ENCODE measurements at regions not wholly inside any gene's neighbourhood (a gene's known extent, or its start where the extent isn't known, plus 50 kb on each side); places are given as distances from the start of the nearest gene placed in this dataset.
"Not testable (repeated sequence)": the region's sequence is repeated elsewhere in the genome, so short reads cannot be mapped to it uniquely, and the experiment has no call there.

DNA sequence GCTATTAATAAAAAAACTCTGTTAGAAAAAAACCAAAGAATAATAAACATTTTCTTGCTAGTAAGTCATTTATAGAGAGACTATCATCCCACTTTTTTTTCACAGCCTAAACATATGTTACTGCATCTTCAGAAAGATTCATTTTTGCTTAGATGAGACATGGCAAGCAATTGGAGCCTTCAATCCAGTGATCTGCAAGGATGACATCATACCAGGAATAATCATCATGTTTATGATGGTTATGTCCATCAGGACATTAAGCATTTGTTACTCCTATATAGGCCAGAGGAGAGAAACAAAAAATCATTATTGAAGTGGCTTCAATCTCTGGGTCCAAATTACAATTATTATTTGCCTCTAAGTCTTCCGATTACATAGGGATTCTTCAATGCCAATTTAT lies 626.3 kb upstream of the CCNG1 start:
- DNase-seq, result no peak

- no peak for DNase-seq
Observed at GRCh38 chr5:162816816-162817215, 620.6 kb upstream of the CCNG1 start.

GRCh38 chr5:162817364-162817763 lies 620.0 kb upstream of the CCNG1 start:
- no peak for DNase-seq

DNA sequence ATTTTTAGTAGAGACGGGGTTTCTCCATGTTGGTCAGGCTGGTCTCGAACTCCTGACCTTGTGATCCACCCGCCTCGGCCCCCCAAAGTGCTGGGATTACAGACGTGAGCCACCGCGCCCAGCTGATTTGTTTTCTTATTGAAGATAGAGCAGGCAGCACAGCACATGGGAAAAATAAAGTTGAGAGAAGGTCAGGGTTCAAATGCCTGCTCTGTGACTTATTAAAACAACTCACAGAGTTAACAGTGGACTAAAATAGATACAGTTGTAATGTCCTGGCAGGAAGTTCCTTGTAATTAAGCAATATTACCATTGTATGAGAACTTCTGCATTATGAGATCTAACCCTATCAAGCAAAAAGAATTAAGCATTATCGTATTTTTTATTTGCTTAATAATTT lies 615.7 kb upstream of the CCNG1 start:
- not testable (repeated sequence) for DNase-seq

DNA sequence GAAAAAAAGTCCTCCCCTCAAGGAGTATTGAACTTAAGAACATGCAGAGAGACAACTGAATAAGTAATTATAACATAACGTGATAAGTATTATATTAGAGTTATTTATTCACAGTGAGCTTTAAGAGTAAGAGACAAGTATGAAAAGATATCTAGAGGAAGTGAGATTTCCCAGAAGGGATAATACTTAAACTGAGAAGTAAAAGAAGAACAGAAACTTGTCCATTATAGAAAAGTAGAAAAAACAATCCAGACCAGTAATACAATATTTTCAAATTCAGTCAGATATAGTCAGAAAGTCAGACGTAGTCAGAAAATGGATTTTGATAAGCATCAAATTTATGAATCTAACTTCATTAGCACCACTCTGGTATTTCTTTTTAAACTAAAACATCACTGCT lies 613.0 kb upstream of the CCNG1 start:
- no peak for DNase-seq

GRCh38 chr5:162837155-162837554 lies 600.2 kb upstream of the CCNG1 start:
- no peak for DNase-seq

DNA sequence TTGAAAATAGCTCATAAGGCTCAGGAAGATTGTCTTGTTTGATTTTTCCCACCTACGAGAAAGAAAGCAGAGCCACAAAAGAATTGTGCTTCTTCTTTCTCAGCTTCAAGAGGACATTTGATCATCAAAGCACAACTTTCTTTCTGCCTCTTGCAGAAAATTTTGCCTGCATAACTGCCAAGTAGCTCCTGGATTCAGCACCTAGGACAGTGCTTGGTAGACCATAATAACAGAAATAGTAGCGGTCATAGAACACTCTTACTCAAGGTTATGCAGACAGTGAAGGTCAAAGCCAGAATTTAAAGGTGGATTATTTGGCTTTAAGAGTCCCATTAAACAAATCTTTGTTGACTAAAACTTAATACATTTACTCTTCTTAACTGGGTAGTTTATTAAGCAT lies 594.7 kb upstream of the CCNG1 start:
- DNase-seq, result no peak

GRCh38 chr5:162852134-162852533 lies 585.3 kb upstream of the CCNG1 start:
- DNase-seq, result no peak

DNA sequence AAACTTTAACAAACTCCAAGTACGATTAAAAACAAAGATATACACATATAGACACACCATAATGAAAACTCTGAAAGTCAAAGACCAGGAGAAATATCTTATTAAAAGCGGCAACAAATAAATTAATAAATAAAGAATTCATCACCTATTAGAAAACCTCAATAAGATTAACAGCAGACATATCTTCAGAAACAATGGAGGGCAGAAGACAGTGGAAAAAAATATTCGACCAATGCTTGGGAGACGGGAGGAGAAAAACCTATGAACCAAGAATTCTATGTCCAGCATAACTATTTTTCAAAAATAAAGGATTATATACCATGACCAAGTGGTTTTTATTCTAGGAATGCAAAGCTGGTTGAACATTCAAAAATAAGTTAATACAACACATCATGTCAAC lies 578.6 kb upstream of the CCNG1 start:
- no peak for DNase-seq

DNA sequence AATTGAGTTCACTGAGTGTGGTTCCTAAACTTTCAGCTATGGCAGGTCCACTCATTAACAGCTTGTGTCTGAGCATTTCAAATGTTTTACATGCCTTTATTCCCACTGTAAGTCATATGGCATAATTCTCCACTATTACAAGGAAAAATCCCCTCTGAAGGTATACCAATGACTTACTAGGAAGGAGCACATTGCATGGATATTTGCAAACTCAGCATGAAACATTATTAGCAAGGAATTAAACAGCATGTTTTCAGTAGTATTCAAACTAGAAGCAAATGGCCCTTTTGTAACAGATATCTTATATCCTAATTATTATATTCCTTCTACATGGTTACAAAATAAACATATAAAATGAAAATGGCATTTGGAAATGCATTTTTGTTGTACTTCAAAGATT lies 566.4 kb upstream of the CCNG1 start:
- DNase-seq, result no peak

DNA sequence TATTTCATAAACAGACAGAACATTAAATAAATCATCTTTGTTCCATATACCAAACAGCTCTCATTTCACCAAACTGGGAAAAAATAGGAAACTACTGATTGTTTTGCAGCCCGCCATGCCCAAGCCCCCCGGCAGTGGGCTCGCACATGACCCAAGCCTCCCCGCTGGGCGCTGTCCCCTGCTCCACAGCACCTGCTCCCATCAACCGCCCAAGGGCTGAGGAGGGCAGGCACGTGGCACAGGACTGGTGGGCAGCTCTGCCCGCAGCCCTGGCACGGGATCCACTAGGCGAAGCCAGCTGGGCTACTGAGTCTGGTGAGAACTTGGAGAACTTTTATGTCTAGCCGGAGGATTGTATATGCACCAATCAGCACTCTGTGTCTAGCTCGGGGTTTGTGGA lies 554.8 kb upstream of the CCNG1 start:
- DNase-seq, result no peak

GRCh38 chr5:162886717-162887116 lies 550.7 kb upstream of the CCNG1 start:
- DNase-seq, result no peak

DNA sequence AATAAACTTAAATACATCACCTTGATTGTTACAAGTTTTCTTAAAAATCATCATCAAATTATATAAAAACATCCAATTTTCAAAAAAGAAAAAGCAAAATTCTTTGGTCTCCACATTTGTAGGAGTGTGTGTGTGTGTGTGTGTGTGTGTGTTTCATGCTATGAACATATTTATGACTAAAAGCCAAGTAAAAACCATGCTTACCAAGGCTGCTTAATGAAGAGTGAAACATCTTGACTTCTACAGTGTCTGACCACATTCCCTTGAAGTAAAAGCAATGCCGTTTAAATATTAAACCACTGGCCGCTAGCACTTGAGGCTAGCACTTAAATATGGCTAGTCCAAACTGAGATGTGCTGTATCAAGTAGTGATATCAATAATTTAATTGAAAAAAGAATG lies 549.1 kb upstream of the CCNG1 start:
- DNase-seq, result no peak

GRCh38 chr5:162911873-162912272 lies 525.5 kb upstream of the CCNG1 start:
- no peak for DNase-seq

- DNase-seq, result no peak
Observed at GRCh38 chr5:162916368-162916767, 521.0 kb upstream of the CCNG1 start.

DNA sequence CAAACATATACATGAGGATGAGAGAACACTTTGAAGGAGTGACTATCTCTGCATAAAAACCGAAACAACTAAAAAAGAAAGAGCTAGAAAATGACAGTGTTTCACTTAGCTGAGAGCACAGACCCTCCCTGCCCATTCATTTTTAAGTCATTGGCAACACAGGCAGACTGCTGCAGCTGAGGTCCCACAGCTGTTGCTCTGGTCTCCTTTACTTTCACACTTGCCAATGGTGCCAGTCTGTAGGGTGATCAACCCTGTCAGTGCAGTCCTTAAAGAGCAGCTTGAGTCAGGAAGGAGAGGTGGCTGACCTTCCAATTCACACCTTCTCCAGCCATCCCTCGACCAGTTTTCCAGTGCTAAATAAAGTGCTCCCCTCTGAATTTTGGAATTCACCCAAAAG lies 508.3 kb upstream of the CCNG1 start:
- DNase-seq, result no peak

DNA sequence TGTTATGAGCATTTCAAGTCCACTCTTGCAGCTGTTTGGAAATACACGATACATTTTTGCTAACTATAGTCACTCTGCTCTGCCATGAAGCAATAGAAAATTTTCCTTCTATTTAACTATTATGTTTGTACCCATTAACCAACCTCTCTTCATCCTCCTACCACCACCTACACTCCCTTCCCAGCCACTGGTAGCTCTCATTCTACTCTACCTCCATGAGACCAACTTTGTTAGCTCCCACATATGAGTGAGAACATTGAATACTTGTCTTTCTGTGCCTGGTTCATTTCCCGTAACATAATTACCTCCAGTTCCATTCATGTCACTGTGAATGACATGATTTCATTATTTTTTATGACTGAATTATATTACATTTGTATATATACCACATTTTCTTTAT lies 505.9 kb upstream of the CCNG1 start:
- DNase-seq, result no peak

DNA sequence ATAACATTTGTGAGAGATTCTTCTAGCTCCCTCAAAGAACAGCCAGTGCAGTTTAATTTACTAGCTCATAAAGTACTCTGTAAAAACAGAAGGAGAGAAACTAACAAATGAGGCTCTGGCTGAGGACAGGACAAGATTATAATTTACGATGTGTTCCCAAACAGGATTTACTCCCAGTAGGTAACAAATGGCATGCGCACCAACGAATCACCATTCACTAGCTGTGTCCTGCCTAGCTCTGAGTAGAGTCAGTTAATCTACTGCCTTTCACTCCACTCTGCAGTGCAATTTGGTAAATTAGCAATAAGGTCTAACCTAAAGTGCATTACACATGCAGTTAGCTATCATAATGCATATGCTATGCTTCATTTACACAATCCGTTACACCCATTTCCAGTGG lies 497.4 kb upstream of the CCNG1 start:
- DNase-seq, result no peak

DNA sequence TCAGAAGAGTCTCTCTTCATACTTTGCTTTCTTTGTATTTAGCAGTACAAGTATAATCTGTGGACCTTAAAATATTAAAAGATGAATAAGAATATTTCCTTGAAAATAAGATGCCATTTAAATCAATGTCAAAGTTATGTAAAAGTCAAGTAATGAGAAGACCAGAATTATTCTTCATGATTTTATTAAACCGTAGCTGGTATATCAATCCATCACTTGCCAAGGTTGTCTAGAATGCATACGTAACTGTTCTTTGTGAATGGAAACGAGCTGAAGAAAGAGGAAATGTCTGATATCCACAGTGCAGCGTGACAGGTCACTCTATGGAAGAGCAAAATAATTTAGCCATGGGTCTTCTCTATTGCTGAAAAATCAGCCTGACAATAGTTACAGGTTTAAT lies 488.7 kb upstream of the CCNG1 start:
- no peak for DNase-seq

- no peak for DNase-seq
Observed at GRCh38 chr5:162956570-162956969, 480.8 kb upstream of the CCNG1 start.

DNA sequence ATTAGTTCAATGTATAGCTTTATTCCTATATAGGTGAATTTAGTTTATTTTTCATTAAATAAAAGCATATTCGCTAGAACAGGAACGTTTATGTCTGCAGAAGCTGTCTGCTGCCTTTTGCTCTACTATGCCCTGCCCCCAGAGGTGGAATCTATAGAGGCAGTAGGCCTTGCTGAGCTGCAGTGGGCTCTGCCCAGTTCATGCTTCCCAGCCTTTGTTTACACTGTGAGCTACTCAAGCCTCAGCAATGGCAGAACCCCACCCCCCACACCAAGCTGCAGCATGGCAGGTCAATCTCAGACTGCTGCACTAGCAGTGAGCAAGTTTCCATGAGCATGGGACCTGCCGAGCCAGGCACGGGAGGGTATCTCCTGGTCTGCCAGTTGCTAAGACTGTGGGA lies 473.3 kb upstream of the CCNG1 start:
- not testable (repeated sequence) for DNase-seq

- DNase-seq, result no peak
Observed at GRCh38 chr5:162990063-162990462, 447.3 kb upstream of the CCNG1 start.

DNA sequence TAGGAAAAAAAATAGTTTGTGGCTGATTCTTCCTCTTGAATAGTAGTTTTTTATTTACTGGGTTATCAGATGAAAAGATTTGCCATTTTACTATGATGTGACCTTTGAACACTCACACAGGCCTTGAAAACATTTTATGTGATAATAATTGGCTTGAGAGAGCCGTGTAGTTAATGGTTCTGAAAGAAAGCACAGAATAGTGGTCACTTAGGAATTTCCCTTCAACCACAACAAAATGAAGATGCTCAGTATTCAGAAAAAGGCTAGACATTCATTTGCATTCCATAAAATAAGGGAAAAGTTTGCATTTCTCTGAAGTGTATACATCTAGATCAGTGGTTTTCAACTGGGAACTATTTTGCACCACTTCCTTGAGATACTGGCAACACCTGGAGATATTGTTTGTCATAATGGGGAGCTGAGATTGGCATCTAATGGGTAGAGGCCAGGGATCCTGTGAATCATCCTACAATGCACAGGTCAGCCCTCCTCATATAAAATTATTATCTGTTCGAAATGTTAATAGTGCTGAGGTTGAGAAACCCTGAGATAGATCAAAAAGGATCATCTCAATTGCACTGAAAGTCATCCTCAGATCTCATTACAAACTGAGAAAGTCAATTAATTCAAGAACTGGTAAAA lies 446.4 kb upstream of the CCNG1 start:
- no peak for DNase-seq

DNA sequence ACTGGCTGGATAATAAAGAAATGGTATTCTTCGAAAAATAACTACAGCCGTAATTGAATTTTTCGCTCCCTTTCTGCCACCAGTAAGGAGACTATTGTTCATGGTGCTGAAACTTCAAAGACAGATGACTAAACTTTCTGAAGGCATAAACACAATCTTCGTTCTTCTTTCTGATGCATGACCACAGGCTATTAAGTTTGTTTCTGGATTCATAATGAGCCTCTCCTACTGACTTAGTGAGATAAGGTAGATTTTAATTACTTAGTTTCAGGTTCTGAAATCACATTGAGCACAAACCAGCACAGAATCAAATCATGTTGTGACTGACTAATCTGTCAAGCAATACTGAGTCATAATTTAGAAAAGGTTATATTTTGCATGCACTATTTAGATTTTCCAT lies 441.8 kb upstream of the CCNG1 start:
- no peak for DNase-seq

- no peak for DNase-seq
Observed at GRCh38 chr5:162996053-162996452, 441.3 kb upstream of the CCNG1 start.

- DNase-seq, result no peak
Observed at GRCh38 chr5:163005949-163006348, 431.4 kb upstream of the CCNG1 start.

Measured in activated CD4-positive, alpha-beta T cell treated with anti-CD3 and anti-CD28 coated beads, Interleukin-2, amount 50 U/mL, for 4 hours (primary cell).